ENCODE measurements at regions not wholly inside any gene's neighbourhood (a gene's known extent, or its start where the extent isn't known, plus 50 kb on each side); places are given as distances from the start of the nearest gene placed in this dataset.
"Not testable (repeated sequence)": the region's sequence is repeated elsewhere in the genome, so short reads cannot be mapped to it uniquely, and the experiment has no call there.

DNA sequence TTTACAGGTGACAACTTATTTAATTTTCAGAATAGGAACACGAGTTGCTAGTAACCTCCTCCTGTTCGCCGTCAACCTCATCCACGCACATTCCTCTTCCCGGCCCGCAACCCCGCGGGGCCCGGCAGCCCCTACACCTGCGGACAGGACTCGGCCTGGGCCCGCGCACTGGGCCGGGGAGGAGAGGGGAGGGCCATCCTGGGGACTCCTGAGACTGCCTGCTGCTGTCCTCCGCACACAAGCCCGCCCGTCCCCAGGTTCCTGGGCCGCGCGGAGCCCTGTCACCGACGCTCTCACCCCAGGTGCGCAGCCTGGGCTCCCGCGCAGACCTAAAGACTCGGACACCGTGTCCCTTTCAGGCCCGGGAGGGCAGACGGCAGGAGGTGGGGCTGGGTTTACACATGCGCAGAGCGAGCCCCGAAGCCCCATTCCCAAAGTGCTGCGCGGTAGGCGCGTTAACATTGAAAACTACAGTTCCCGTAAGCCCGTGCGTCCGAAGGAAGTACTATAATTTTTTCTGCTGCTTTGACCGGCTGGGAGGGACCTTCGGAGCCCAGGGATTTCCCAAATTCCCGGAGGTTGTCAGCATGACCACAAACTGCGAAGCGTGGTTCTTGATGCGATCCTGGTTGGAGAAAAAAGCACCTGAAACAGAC is 108.8 kb downstream of the SPATA31A1 start:
- not testable (repeated sequence) for TF ChIP-seq EZH2phosphoT487 (IDR thresholded peaks at IDR 0.05; ENCODE audit: low read depth, severe bottlenecking, unreplicated experiment); EZH2 (IDR thresholded peaks at IDR 0.05; ENCODE audit: borderline replicate concordance)
